GM23338 (cell line): ENCODE measurements at regions not wholly inside any gene's neighbourhood (a gene's known extent, or its start where the extent isn't known, plus 50 kb on each side); places are given as distances from the start of the nearest gene placed in this dataset.

Experiments
- EZH2phosphoT487 ChIP-seq: fragments of 200-600 bp; sonication (generic); IDR thresholded peaks from one replicate; pipeline ENCODE4 v1.8.1; 2018; ENCODE audit warnings: antibody characterized with exemption; ENCODE audit not compliant: unreplicated experiment
- POLR2AphosphoS5 ChIP-seq: IDR thresholded peaks from 2 replicates; pipeline ENCODE4 v1.6.1; 2016; ENCODE audit warnings: antibody characterized with exemption, low read depth
- TF ChIP-seq, protein P1 (sequence below), 2 experiments: fragments of 200-600 bp in 1 of 2; sonication (generic) in 1 of 2; conservative IDR thresholded peaks; 2 replicates each; pipeline versions ENCODE4 v1.5.1 to v1.6.1; 2016 to 2017; ENCODE audit warnings: antibody characterized with exemption in 2 of 2, low read depth in 2 of 2, mild to moderate bottlenecking in 2 of 2, moderate library complexity in 1 of 2

GRCh38 chr6:148087659-148088058 lies 255.0 kb upstream of the SASH1 start:
- TF ChIP-seq, protein P1, sequence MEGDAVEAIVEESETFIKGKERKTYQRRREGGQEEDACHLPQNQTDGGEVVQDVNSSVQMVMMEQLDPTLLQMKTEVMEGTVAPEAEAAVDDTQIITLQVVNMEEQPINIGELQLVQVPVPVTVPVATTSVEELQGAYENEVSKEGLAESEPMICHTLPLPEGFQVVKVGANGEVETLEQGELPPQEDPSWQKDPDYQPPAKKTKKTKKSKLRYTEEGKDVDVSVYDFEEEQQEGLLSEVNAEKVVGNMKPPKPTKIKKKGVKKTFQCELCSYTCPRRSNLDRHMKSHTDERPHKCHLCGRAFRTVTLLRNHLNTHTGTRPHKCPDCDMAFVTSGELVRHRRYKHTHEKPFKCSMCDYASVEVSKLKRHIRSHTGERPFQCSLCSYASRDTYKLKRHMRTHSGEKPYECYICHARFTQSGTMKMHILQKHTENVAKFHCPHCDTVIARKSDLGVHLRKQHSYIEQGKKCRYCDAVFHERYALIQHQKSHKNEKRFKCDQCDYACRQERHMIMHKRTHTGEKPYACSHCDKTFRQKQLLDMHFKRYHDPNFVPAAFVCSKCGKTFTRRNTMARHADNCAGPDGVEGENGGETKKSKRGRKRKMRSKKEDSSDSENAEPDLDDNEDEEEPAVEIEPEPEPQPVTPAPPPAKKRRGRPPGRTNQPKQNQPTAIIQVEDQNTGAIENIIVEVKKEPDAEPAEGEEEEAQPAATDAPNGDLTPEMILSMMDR (conservative IDR thresholded peaks at IDR 0.05; ENCODE audit: low read depth in 2 of 2) = no peak
- TF ChIP-seq POLR2AphosphoS5 (no peak), EZH2phosphoT487 (no peak)
